NCI-H2196 treated with DMSO at 0.1 percent for 48 hours (cell line): ENCODE measurements at regions not wholly inside any gene's neighbourhood (a gene's known extent, or its start where the extent isn't known, plus 50 kb on each side); places are given as distances from the start of the nearest gene placed in this dataset.

ENCODE experiments used
- DNase-seq: peaks from one replicate; lab custom pipeline; 2025; ENCODE audit not compliant: unreplicated experiment; lab: John Stamatoyannopoulos, UW

DNA sequence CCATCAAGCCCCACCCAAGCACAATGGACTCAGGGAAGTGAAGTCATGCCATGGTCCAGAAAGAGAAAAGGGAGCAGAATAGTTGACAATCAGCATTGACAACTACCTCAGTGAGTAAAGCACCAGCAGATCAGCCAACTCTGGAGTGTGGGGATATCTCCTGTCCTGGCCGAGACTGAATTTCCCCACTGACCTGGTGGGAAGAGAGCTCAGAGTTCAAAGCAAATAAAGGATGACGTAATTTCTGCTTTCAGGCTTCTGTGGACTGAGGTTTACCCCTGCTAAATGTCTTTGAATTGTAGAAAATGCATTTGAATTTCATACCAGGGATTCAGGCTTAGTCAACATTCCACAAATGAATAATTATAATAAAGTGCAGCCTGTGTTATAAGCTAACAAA lies 152.9 kb downstream of the CBLN1 start:
- no peak for DNase-seq

DNA sequence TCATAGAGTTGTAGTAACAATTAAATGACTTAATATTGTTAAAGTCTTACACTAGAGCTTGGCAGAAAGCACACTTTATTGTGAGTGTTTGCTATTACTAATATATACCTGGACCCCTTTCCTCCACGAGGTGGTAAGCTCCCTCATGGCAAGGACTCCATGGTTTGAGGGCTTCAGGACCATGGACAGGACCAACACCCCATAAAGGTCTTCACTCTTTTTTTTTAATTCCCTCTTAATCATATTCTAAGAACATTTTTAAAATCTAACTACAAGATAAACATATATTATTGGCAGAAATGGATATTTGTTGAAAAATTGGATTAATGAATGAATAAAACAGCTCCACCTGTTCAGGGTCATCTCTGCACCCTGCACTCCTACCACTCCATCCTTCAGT lies 154.5 kb downstream of the CBLN1 start:
- no peak for DNase-seq

DNA sequence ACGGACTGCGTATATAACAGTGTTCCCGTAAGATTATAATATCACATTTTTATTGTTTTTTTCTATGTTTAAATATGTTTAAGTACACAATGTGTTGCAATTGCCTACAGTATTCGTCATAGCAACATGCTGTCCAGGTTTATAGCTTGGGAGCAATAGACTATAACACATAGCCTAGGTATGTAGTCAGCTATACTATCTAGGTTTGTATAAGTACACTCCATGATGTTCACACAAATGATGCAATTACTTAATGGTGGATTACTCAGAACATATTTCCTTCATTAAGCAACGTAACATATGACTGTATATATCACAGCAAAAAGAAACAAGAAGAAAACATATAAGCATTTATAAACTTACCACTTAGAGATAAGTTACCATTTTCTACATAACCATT lies 160.0 kb downstream of the CBLN1 start:
- no peak for DNase-seq

DNA sequence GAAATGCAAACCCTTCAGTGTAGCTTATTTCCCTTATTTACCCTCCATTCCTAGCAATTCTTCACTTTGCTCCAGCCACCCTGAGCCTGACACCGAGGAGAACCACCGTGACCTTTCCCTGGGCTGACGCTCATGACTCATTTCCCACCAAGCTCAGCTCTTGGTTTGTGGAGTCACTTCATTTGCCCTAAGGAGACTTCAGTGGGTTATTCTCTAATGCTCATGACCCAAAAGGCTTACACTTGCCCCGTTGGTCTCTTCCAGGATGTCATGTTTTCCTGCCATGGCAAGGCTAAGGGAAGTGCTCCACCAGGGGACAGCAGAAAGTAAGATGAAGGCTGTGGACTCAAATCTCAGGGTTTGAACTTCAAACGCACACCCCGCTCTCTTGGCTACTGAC lies 161.0 kb downstream of the CBLN1 start:
- no peak for DNase-seq

DNA sequence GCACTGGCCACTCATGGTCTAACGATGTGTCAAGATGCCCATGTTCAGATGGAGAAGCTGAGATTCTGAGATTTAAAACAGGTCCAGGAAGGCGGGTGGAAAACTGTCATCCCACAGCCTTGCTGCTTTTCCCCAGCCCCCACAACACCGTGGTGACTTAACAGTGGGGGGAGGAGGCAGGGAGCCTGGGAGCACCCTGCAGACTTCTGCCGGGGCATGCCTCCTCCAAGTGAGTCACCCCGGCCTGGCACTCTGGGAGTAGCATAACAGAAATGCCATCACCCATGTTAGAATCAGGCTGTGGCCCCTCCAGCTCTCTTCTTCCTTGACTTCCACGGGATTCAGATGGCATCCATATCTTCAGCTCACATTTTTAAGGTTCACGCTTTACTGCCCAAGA lies 164.8 kb downstream of the CBLN1 start:
- DNase-seq: no peak

DNA sequence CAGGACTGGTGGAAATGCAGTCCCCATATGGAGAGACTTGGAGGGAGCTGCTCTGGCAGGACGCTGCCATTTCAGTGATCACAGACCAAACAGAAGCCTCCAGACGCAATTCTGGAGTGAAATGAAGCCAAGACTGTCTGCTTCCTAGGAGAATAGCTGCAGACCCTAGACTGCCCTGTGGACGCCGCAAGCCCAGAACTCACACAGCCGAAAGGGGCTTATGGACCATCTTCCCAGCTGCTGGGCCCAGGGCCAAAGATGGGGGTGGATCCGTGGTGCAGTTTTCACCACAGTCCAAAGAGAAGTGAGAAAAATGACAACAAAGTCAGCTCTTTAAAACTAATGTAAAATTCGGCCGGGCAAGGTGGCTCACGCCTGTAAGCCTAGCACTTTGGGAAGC lies 165.7 kb downstream of the CBLN1 start:
- no peak for DNase-seq

DNA sequence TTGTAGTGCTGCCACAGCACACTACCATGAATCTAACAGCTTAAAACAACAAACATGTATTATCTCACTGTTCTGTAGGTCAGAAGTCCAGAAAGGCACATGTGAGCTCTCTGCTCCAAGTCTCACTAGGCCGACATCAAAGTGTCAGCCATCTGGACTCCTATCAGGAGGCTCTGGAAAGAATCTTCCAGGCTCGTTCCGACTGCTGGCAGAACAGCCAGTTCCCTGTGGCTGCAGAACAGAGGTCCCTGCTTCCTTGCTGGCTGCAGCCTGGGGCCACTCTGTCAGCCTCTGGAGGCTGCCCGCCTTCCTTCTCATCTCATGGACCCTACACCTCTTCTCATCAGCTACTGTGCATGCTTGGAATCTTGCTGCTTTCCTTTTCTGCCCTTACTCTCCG lies 168.9 kb downstream of the CBLN1 start:
- no peak for DNase-seq

DNA sequence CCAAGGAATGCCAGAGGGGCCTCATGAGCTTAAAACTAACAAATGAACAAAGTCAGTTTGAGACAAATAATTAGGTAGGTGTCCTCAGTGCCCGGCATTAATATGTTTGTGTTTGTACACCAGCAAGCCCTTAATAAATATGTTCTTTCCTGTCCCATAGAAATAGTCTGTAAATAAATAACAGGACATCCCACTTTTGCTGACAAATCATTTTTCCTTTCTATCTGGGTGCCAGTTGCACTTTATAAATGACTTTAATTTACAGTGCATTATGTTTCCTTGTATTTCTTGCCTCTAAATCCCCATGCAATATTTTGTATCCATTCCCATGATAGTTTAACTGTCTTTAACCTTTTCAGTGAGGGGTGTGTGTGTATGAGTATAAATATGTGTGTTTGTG lies 170.3 kb downstream of the CBLN1 start:
- DNase-seq: no peak

DNA sequence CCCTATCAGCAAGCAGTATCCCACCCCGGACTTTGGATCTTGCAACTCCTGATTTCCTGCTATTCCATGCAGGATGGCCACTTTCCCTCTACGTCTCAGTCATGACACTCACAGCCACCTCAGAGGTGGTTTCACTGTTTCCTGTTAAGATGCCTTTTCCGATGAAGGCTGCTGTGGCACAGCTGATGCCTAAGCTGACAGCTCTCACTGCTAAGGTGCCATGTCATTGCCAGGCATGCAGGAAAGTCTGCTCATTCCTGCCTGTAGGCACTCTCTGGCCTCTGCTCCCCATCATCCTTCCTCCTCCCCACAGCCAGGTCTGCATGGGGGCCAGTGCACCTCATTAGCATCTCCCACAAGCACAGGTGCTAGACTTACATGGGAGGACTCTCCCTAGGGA lies 173.0 kb downstream of the CBLN1 start:
- no peak for DNase-seq

DNA sequence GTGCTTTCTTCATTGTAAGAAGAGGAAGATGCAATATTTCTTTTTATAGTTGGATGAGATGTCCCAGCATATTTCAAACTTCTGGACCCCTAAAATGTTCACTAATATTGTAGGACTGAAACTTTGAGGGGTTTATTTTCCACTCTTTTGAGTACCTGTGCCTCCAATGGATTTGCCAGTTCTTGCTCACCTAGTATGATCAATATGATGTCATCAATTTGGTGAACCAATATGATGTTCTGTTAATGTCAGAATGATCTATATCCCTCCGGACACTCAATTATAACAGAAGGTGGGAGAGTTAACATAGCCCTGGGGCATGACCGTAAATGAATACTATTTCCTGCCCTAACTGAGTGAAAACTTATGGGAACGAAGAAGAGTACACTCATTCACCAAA lies 178.3 kb downstream of the CBLN1 start:
- no peak for DNase-seq

DNA sequence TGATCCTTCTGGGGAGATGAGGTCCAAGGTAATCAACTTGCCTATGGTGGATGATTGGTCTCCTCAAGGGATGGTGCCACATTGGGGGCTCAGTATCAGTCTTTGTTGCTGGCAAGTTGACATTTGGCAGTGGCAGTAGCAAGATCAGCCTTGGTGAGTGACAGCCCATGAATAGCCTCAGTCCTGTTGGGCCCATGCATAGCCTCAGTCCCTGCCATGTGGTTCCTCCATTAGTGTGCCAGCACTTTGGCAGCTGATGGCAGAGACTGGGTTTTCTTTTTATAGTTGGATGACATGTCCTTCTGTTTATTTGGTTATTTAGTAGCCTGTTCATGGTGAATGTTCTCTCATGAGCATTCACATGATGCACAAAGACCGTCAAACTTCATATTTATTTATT lies 179.6 kb downstream of the CBLN1 start:
- DNase-seq: no peak

DNA sequence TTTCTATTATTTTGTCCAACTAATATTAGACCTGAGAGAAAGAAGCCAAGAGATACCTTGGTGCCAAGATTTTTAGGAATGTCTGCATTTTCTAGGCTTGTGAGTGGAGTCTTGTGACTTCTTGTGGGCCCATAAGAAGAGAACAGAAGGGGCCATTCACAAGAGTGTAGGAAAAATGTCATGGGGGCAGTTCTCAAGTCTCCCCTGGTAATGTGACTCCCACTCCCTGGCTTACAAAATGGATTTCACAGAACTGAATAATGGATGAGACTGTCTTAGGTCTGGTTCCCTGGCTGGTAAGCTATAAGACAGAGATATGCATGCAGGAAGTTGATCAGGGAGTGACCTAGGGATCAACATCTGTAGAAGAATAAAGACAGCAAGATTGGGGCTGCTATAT lies 181.3 kb downstream of the CBLN1 start:
- DNase-seq: no peak

DNA sequence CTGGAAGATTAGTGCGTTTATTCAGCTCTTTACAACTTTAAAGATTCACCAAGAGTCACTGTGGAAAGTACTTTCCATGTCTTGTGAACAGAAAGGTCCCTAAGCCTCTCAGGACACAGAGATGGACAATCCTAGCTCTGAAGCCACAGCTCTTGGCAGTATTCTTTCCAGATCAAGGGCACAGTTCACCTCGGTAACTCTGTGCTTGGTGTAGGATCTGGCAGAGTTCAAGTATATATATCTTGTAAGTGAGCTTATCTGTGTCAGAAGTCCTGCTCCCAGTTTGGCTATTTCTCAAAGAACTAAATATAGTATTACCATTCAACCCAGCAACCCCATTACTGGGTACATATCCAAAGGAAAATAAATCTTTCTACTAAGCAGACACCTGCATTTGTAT lies 183.7 kb downstream of the CBLN1 start:
- DNase-seq: no peak

DNA sequence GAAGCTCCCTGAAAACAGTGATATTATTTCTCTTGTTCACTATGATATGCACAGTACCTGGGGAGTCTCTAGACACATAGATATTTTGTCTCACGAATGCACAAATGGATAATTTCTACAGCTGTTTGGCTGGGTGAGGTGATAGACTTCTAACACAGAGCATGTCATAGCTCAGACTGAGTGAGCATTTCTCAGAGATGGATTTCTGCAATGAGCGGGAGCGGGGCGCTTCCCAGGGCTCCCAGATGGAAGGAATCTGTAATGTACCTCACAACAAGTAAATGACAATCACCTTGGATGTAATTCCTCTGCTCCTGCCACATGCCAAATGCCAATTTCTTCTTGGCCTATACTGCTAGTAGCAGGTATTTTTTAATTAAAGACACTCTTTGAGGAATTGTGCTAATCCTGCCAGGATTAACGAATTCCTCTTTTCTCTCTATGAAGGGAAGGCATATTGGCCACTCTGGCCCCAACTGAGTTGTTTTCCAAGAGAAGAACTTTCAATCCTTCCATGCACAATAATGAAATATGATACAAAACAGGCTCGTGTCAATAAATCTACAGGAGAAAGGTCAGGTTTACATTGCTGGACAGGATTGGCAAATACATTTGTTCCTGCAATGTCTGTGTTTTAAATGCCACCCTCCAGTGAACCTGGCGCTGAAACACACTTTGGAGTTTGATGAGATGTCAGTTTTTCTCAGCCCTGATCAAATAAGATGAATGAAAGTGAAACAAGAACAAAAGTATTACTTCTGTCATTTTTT lies 185.3 kb downstream of the CBLN1 start:
- no peak for DNase-seq

DNA sequence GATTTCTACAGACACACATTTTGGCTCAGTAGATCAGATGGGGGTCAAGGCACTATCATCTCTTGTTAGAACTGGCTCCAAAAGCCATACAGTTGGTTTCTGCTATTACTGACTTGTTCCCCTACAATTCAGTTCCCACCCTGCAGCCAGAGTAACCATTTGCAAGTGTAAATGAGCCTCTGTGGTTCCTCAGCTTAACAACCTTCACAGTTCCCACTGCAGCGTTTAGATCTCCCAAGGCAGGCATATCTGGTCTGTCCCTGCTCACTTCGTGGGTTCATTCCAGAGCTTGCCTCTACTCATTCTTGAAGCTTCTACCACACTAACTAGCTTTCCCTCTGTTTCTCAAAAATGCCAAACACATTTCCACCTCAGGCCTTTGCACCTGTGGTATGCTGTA lies 186.1 kb downstream of the CBLN1 start:
- DNase-seq: no peak

DNA sequence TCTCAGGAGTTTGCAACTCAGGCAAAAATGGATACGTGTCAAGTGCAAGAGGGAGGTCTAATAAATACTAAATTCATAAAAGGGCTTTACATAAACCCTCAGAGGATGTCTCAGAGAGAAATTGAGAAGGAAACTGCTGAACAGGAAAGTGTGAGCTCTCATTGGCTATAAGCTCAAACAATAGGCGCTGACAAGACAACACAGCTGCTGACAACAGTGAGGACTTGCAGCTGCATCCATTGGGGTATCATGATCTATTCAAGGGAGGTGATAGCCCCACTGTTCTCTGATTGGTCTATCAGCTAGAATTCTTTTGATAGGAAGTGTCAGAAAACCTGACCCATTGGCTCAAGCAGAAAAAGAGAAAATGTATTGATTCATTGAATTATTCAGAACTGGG lies 187.2 kb downstream of the CBLN1 start:
- DNase-seq: no peak

DNA sequence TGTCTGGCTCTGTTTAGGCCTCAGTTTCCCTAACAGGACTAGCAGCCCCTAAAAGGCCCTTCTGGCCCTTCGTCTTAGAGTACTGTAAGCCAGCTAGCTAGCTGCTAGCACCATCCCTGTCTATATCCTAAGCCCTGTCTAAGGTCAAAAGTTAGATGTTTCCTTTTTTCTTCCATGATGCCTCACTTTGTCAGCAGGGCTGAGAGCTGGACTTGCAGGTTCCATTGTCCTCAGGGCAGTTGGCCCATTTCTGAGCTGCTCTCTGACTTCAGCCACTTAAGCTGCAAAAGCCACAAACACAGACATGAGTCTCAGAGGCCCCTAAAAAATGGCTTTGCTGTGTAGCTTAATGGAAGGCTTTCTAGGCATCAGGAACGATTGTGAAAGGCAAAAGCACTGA lies 187.7 kb downstream of the CBLN1 start:
- DNase-seq: no peak

DNA sequence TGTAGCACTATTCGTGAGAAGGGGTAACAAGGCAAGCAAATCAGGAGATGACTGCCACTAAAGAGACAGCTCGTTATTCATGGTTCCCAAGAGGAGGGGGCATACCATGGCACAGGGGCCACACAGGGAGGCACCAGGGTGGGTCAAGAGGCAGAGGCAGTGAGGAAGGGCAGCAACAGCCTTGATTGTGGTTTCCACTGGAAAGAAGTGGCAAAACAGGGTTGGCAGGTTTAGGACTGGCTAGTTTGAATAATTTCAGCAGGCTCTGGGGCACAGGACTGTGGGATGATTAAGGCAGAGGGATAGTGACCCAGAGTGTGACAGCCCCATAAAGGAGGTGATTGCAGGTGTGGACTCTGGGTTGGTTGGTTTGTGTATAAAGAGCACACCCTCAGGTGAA lies 188.9 kb downstream of the CBLN1 start:
- DNase-seq: no peak

DNA sequence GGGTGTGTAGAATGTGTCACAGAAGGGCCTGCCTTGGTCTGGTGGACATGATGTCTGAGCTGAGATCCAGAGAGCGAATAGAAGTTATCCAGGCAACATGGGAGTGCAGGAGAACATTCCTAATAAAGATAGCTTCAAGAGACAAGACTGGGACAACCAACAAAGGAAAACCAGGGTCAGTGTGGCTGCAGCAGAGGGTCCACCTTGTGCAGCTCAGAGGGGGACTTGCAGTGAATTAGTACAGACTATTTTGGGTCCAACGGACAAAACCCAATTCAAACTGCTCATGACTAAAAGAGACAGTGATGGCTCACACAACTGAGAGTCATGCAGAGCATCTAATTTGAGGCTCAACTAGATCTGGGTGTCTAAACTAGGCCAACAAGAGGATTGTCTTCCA lies 192.1 kb downstream of the CBLN1 start:
- no peak for DNase-seq

DNA sequence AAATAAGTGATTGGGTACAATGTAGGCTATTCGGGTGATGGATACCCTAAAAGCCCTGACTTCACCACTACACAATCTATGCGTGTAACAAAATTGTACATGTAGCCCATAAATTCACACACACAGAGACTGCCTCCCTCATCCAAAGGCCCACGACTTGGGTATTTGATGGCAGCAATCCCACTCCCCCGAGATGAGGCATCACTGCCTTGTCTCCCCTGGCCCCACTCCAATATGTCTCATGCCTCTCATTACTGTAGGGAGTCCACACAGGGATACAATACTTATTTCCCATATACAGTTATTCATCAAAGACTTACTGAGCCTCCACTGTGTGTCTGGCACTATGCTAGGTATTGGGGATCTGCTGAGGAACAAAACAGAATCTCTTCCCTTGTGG lies 192.6 kb downstream of the CBLN1 start:
- DNase-seq: no peak

DNA sequence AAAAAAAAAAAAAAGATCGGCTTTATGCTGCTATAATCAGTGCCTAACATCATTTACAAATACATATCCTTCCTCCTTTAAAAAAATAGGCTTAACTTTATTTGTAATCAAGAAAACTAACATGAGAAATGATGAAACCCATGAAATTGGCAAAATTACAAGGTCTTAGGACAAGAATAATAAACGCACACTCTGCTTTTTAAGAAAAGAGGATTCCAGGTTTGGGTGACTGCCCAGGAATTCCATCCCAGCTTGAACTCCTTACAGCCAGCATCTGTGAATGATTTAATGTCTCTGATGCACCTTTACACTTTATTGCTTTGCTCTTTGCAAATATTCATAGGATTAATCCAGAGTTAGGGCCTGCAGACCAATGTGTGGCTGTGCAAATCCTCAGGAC lies 196.0 kb downstream of the CBLN1 start:
- DNase-seq: no peak

DNA sequence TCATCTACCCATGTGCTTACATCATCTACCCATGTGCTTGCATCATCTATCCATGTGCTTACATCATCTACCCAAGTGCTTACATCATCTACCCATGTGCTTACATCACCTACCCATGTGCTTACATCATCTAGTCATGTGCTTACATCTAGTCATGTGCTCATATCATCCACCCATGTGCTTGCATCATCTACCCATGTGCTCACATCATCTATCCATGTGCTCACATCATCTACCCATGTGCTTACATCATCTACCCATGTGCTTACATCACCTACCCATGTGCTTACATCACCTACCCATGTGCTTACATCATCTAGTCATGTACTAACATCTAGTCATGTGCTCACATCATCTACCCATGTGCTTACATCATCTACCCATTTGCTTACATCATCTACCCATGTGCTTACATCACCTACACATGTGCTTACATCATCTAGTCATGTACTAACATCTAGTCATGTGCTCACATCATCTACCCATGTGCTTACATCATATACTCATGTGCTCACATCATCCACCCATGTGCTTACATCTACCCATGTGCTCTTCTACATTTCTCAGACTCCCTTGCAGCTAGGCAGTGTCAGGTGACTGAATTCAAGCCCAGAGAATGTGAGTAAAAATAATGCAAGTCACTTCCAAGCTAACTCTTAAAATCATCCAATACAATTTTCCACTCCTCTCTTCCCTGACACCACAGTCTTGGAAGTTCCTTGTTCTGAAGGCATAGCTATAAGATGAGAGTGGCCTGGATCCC lies 196.8 kb downstream of the CBLN1 start:
- no peak for DNase-seq

DNA sequence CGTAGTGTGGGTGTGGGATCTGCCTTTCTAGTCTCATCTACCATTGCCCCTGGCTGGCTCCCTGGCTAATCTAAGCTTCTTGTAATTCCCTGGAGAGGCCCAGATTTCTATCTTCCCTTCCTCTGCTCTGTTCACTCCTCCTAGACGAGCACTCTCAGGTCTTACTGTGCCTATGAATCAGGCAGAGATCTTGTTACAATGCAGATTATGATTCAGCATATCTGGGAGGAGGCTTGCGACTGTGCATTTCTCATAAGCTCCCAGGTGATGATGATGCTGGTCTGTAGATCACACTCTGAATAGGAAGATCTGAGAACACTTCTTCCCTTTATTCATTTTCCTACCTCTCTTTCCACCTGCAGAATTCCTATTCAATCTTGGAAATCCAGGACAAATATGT lies 200.1 kb downstream of the CBLN1 start:
- DNase-seq: no peak
